ENCODE measurements at regions not wholly inside any gene's neighbourhood (a gene's known extent, or its start where the extent isn't known, plus 50 kb on each side); places are given as distances from the start of the nearest gene placed in this dataset.

DNA sequence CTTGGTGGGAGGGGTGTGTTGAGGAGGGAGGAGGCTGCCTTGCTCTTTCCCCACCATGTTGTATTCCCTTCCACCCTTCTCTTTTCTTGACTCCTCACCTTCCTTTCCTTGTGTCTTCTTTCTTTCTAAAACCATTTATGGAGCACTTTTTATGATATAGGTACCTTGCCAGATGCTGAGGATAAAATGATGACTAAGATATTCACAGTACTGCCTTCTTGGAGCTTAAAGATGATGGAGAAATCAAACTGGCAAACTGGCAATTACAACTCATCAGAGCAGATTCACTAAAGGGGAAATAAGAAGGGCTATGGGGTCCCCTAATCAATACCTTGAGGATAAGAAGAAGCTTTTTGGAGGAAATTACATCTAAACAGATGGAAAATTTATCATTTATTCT is 273.2 kb upstream of the MEF2C start:
- no peak for DNase-seq

DNA sequence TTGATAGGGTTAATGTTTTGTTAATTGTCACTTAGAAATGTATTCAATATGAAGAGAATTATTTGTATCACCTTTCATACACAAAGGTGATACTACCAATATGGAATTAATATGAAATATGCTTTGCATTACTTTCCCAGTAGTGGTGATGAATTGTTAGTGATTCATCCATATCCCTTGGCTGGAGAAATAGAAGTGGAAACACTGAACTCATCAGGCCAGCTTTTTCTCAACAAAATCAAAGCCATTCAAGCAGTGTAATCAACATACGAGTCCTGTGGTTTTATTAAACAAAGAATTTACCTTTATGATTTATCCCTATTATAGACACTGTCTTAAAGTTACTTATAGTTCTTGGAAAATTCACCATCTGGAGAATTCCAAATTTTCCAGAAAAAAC is 264.0 kb upstream of the MEF2C start:
- DNase-seq, result no peak

DNA sequence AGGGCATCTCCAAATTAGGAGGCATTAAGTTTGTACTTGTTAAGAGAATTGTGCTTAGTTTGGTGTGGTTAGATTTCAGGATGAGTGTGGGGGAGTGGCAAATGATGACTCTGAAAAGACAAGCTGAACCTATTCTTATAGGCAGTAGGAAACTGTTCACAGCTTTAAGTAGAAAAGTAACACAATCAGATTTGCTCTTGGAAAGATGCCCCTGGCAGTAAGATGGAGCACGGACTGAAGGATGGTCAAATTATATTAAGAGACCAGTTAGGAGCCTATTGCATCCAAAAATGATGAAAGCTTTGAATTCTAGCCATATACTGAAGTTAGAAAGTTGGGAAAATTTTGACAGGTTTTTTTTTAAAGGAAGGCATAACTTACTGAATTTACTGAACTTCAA is 254.2 kb upstream of the MEF2C start:
- DNase-seq, result no peak

DNA sequence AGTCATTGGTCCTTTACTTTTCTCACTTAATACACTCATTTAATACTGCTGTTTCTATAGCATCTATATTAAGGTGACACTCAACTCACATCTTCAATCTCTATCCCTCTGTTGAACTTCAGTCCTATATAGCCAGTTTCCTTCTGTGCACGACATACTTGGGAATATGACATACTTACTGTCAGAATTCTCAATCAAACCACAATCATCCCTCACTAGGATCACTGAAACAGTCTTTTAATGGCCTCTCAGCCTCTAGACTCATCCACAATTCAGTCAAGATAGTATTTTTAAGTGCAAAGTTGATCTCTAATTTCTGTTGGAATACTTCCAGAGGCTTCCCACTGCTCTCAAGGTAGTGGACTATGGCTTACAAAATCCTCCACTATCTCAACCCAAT is 251.0 kb upstream of the MEF2C start:
- no peak for DNase-seq

DNA sequence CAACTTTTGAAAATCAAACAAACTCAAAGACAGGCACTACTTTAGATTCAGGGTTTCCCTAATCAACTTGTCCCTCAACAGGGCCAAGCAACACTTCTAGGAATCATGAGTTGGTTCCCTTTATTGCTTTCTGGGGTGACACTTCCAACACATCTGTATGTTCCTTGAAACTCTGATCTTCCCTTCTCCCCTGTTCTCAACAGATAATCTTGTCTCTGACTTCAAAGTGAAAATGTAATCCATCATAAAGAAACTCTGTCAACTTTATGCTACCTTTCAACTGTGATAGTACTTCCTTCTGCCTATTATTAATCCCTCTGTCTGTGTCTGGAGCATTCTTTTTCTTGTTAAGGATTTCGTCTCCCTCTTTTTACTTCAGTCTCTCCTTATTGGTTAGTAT is 250.1 kb upstream of the MEF2C start:
- DNase-seq, result no peak

DNA sequence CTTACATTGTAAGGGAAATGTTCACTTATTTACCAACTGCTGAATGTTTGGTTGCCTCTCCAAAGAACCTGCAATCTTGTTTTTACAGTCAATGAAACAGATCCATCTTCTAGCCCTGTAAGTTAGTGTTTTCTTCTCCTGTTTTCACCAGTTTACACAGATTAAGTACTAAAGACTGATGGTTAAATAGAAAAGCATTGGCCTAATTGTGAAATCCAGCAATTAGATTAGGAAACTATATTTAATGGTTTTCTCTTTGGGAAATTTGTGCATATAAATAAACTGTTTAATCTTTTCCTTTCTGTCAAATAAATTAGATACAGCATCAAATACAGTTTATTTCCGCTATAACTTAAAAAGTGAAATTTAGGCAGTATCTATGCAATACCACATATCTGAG is 247.9 kb upstream of the MEF2C start:
- no peak for DNase-seq

DNA sequence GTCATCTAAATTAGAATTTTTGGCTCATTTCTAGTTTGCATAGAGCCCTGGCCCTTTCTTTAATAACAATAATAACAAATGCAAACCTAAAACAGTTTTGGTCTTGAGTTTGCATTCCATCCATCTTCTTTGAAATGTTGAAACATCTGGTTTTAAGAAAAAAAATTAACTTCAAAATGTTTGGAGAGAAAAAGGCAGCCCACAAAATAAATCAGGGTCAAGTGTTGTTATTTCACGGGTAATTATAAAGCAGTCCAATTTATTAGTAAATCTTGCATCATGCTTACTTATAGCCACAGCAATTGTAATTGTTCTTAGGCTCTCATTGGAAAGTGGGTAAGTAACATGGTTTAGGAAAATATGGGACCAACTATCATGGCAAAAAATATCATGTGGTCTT is 247.0 kb upstream of the MEF2C start:
- DNase-seq, result no peak

DNA sequence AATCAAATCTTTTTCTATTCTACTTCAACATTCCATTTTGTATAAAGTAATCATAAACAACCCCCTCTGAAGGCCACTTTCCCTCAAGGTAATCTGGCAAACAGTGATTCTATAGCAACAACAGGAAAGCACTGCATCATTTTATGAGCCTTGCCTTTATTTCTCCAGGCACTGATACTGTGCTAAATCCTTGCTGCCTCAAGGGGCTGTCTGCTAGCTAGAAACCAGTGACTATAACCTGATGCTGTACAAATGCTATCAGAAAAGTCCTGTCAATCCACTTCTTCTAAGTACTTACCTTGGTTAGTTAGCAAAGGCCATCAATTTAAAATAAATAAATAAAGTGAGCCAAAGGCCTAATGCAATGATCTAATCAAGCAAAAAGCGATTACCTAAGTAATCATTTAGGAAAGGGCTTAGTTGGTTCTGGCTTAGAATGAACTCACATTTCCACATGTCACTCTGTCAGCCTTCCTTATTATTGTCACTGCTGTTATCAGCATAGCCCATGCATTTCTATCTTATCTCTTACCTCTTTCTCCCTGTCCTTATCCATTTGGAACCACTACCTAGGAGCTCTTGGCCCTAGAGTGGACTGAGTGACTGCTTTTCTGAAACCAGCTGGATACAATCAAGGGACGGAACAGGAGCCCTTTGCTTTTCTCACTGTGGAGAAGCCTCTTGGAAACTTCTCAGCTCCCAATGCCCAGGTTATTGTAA is 246.1 kb upstream of the MEF2C start:
- no peak for DNase-seq

DNA sequence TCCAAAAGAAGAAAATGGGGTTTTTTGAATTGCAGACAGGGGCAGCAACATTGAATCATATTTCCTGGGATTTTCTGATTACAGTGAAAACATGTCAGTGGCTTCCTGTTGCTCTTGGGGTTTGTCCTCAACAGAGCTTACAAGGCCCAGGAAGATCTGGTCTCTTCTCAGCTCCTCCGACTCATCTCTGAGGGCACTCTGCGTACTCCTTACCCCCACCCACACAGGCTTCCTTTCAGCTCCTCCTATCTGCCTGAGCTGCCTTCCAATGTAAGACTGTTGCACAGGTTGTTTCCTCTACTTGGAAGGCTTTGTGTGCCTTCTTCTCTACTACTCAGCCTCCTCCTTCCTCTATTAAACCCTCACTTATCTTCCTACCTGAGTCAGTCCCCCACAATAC is 245.1 kb upstream of the MEF2C start:
- DNase-seq, result no peak

DNA sequence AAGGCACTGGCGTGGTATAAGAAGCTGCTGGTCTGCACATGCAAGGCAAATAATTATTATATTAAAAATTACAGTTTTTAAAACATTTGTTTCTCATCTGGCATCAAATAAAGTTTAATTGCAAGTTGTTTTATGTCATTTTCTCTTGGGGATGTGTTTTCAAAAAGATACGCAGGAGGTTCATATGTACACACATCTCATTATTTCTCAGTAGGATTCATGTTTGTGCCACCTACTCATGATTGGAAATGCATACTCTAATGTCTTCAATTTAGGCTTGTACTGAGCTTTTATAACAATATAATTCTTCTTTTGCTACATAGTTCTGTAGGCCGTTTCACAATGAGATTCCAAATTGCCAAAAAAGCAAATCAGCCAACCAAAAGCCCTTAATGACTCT is 244.2 kb upstream of the MEF2C start:
- no peak for DNase-seq

DNA sequence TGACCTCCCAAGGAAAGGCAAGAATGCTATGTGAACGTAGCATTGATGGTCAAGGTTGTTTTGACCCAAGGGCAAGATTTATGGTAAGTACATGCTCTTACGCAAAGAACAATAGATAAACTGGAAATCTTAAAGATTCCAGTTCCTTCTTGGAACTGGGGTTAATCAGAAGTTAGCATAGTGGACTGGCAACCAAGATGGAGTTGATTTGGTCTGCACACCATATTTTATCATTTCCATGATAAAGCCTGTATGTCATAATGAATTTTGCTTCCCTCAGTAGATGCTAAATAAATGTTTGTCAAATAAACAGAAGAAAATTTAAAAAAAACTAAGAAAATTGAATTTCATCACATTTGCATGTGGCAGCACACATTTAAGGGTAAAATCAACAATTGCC is 242.4 kb upstream of the MEF2C start:
- no peak for DNase-seq

DNA sequence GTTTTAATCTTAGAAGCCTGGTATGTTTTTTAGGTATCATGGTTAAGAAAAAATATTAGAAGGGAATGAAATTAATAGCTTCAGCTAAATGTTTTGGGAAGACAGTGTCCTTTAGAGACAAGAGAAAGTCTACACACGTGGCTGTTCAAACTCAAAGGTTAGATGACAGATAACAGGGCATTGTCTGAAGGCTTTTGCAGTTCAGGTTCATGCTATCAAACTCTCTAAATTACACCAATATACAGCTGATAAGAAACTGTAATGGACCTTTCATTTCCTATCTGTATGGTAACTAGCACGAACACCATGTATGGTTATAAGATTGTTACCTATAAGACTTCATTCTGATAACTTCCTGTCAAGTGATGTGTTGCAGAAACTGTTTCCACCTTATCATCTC is 240.6 kb upstream of the MEF2C start:
- no peak for DNase-seq

DNA sequence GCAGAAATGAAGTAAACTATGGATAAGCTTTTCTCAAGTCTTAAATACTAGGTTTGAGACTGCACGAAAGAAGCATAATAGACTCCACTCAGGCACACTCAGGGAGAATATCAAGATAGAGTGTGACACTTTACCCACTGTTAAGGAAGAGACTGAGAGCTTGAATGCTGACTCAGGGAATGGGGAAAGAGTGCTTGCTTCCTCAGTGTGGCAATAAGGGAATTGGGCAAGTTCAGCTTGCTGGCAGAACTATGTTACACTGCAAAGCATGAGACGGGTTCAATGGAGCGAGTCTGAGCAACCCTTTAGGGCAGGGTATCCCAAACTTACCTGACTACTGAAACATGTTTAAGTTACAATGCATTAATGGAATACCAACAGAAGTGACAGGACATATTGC is 237.7 kb upstream of the MEF2C start:
- DNase-seq, result no peak

DNA sequence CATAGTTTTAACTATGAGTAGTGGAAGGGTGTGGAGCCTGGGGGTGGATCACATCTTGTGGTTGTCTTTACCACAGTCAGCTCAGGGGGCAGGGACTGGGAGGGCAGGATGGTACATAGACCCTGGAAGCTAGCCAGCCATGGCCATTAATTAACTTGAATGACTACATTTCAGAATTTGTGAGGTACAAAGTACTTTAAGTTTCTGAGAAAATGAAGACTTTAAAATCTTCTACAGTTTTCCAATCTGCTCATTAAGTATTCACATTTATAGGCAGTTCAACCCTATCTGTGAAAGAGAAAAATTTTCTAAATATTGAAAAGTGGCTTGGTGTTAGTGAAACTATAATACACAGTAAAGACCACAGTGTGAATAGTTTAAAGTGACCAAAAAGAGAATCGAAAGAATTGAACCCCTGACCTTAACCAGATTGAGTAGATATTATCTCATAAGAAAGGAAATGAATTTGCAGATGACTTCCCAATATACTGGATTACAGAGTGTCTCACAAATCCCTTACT is 234.2 kb upstream of the MEF2C start:
- DNase-seq, result no peak

DNA sequence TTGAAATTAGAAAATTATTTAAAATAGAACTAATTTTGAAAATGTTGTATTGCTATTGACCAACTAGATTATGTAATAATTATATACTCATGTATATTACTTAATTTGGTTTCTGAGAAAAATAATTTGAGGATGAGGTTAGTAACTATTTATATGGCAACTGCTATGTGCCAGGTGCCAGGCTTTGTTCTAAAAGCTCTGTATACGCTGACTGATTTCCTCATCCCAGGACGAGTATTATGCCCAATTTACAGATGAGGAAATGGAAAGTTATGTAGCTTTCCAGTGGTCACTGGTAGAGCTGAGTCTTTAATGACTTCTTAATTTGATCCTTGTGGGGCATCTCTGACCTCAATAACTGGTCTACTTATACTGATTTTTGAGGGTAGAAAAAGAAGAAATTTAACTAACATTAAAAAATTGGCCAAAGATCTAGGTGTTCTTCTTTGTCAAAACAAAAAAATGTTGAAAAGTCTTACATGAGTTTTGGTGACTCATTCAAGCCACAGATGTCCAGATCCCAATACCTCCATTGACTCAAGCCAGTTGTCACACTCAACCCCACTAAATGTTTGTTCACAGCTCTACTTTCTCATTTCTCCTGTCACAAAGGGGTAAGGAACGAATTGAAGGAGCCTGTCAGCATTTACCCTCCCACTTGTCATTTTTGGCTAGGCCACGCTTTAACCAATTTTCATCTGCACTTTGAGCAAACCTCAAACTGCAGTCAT is 228.1 kb upstream of the MEF2C start:
- DNase-seq, result no peak

DNA sequence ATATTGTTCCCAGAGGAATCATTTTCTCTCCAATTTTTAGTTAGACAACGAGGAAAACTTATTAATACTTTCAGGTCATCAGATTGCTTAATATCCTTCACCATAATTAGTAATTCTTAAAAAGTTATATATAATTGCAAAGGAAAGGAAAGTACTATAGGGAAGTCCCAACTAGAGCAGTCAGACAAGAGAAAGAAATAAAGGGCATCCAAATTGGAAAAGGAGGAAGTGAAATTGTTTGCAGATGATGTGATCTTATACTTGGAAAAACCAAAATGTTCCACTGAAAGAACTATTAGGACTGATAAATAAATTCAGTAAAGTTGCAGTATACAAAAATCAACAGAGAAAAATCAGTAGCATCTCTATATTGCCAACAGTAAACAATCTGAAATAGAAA is 223.5 kb upstream of the MEF2C start:
- DNase-seq, result no peak

DNA sequence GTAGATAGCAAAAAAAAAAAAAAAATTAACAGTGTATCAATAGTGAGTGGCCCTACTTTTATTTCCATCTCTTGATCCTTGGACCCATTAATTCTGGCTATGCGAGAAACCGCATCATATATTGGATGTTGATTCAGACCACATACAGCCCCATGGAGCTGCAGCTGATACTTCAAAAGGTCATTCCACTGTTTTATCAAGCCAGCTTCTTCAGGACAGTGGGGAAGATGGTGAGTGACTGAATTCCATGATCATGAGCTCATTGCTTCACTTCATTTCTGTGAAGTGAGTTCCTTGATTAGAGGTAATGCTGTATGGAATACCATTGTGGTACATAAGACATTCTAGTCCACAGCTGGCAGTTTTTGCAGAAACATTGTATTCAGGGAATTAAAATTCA is 222.9 kb upstream of the MEF2C start:
- no peak for DNase-seq

DNA sequence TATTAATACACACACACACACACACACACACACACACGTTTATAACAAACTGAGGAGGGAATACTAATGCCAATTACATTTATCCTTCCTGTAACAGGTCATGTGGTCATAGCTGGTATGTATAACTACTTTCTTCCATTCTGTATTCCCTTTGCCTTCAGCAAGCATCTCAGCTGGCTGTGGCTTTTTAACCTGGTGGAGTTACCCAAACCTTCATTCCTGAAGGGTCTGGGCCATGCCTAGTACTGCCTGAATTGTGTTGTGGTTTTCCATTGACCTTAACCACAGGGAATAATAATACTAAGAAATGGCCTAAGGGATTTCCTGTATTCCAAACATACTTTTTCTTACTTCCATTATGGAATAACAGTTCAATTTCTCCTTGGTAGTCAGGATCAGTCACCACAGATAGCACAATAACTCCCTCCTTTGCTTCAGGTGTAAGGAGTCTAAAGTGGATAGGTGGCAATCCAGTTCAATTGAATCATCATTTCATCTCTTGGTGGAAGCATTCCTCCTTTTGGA is 222.2 kb upstream of the MEF2C start:
- DNase-seq, result no peak

DNA sequence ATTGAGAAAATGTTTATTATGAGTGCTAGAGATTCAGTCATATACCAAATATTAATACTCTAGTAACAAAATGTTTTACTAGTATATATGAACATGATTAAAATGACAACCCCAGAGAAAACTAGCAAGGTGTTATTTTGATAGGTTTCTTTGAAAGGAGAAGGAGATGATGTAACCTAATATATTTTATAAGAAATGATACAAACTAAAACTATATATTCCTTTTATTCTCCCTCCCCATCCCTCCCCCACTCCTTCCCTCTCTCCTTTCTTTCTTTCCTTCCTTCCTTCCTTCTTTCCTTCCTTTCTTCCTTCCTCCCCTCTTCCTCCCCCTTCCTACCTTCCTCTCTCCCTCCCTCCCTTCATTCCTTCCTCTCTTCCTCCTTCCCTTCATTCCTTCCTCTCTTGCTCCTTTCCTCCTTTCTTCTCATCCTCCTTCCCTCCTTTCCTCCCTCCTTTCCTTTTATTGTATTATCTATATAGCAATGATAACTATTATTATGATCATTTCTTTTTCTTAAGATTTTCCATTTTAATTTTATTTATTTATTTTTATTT is 215.3 kb upstream of the MEF2C start:
- DNase-seq, result no peak

DNA sequence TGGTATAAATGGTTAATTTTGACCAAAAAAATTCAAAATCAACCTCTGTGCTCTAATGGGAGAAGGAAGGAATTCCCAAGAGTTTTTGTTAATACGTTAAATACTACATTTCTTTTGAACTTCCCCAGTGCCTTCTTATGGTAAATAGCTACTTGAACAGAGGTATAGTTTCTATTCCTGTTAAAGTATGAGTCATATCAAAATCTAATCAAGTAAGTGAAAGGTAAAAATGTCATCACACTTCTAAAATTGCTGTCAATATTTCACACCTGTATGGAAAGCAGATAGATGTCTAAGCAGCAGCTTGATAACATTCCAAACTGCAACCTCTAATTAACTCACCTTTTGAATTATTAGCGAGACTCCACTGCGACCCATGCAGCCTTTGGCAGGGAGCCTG is 214.1 kb upstream of the MEF2C start:
- DNase-seq, result no peak

DNA sequence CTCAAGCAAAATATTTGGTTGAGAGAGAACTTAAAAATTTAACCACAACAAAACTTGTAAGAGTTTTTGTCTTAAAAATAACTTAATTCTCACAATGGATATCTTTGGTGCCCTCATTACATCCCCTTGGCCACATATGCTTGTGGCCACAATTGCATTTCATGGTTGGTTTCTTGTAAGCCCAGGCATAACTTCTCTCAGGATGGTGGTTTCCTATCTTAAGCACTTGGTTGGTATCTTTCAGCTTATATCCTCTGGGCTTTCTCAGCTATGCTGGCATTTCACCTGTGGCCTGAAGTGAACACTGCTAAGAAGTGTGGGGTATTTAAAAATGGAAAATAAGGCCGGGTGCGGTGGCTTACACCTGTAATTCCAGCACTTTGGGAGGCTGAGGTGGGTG is 212.4 kb upstream of the MEF2C start:
- DNase-seq, result no peak

DNA sequence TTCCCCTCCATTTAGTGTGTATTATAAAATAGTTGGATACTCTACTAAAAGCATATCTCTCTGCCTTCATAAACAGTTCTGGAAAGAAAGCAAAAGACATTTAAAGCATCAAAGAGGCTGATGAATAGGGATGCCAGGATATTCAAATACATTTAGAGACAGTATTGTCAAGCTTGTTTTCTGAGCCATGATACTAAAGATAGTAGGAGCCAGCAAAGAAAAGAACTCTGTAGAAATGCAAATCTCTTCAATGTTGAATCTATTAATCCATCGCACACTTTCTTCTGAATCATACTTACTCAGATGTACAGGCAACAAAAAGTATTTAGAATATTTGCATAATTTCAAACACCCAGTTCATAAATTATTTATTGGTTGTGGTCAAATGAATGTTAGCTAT is 207.1 kb upstream of the MEF2C start:
- DNase-seq, result no peak

DNA sequence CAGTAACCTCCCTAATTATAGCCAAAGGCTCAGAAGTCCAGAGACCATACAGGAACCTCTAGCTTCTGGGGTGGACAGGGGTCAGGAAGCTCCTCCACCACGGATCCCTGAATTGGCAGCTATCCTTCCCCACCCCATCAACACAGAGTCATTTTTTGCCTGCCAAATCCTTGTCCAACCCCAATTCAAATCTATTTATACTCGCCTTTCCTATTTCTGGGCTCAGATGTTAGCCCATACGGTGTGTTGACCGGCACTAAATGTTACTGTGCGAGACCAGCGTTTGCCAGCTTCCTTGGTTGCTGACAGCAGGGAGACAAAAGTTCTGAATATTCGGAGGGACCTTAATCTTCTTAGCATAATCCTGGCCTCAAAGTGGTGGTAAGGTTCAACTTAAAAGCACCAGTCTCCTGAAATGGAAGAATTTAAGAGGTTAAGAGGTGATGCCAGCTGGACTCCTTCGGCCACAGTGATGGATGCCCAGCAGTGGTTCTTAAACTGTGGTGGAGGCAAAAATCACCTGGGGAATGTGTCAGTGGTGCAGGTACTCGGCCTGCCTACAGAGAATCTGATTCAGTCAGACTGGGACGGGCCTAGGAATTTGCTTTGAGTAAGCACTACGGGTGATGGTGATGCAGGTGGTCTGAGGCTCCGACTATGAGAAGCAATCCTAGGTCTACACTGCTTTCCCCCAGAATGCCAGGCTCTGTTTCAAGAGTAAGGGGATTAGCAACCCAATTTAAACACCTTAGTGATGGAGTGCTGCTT is 204.8 kb upstream of the MEF2C start:
- DNase-seq, result no peak
